22Rv1 (cell line): ENCODE measurements at regions not wholly inside any gene's neighbourhood (a gene's known extent, or its start where the extent isn't known, plus 50 kb on each side); places are given as distances from the start of the nearest gene placed in this dataset.
A peak's percentile ranks its signal among the peaks of the same experiment; 100 is the strongest.

Experiments
- H3K27ac ChIP-seq: fragments of 450-650 bp; 2 replicates; pipeline ENCODE4 v1.5.1; 2017
- ZFX ChIP-seq: fragments of 450-650 bp; IDR thresholded peaks from 2 replicates; pipeline ENCODE4 v1.6.1; 2017; ENCODE audit warnings: antibody characterized with exemption, borderline replicate concordance
- TF ChIP-seq, protein P1 (sequence below): fragments of 450-650 bp; IDR thresholded peaks from 2 replicates; pipeline ENCODE4 v1.5.1; 2017; ENCODE audit warnings: mild to moderate bottlenecking

DNA sequence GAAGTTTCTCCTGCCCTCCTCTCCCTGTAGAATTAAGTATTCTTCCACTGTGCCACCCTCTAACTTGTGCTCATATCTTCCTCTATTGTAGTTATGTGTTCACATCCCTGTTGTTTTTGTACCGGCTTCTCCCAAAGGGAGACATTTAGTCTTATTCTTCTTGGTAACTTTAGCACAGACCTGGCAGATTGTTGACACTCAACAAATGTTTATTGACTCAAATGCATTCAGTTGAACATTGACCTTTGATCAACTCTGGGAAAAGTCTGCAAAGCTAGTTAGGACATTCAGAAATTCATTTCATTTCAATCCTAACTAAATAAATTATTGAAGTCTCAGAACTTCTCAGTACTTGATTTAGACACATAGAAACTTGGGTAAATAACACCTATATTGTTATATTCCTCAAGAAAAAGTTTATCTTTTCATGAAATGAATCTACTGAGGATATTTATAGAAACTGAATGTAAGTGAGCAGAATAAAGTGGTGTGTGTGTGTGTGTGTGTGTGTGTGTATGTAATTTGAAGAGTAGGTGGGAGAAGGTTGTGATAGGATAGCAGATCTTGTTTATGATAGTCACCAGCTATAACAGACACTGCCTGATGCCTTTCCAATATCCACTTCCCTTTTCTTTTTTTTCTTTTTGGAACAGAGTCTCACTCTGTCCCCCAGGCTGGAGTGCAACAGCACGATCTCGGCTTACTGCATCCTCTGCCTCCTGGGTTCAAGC, 872.4 kb upstream of the CXADR start:
- H3K27ac ChIP-seq, result peak overlapping the region; percentile 71
- no peak for TF ChIP-seq ZFX
- TF ChIP-seq, protein P1, sequence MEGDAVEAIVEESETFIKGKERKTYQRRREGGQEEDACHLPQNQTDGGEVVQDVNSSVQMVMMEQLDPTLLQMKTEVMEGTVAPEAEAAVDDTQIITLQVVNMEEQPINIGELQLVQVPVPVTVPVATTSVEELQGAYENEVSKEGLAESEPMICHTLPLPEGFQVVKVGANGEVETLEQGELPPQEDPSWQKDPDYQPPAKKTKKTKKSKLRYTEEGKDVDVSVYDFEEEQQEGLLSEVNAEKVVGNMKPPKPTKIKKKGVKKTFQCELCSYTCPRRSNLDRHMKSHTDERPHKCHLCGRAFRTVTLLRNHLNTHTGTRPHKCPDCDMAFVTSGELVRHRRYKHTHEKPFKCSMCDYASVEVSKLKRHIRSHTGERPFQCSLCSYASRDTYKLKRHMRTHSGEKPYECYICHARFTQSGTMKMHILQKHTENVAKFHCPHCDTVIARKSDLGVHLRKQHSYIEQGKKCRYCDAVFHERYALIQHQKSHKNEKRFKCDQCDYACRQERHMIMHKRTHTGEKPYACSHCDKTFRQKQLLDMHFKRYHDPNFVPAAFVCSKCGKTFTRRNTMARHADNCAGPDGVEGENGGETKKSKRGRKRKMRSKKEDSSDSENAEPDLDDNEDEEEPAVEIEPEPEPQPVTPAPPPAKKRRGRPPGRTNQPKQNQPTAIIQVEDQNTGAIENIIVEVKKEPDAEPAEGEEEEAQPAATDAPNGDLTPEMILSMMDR, result no peak

GRCh38 chr21:16642353-16642752, 870.5 kb upstream of the CXADR start:
- no peak overlapping the region for H3K27ac ChIP-seq
- TF ChIP-seq ZFX, result no peak
- TF ChIP-seq, protein P1, result no peak

GRCh38 chr21:16644685-16645084, 868.2 kb upstream of the CXADR start:
- TF ChIP-seq, protein P1, result no peak
- TF ChIP-seq ZFX, result no peak
- no peak overlapping the region for H3K27ac ChIP-seq

DNA sequence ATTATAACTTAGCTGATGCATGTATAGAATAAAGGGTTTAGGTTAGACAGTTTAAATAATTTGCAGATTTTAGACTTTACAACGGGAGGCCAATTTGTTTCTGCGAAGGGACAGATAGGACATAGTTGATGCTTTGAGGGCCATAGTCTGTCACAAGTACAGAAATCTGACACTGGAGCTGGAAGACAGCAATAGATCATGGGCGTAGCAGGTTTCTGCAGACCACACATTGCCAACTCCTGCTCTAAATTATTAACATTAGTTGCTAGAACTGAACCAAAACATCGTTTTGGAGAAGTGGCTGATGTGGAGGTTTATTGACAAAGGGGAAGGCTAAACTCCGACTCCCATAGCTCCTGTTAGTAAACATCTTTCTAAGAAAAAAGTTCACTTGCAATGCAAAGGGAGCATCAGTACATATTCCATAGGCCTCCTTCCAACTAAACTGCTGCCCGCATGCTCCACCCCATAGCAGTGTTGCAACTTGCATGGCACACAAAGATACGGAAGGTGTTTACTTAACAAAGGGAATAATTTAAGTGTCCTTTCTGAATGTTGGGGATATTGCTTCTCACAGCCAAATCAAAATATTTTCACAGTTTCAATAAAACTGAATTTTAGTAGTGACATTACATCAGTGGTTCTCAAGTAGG, 862.0 kb upstream of the CXADR start:
- H3K27ac ChIP-seq, result no peak overlapping the region
- TF ChIP-seq ZFX, result no peak
- TF ChIP-seq, protein P1, result no peak

DNA sequence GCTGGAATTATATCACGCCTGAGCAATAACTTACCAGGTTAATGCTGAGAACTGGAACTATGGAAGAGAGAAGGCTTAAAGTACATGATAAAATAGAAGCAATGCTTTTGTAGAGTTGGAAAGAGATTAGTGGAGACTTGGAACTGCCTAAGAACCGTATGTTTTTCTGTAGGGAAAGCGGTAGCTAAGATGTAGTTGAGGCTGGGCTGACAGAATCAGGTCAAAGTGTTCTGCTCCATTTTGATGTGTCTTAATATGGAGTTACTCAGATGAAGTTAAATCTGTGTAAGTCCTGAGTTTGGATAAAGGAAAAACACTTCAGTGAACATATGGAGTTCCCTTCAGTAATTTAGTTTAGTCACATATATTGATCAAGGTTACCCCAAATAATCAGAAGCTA, 860.9 kb upstream of the CXADR start:
- no peak for TF ChIP-seq ZFX
- TF ChIP-seq, protein P1, result no peak
- no peak overlapping the region for H3K27ac ChIP-seq

- TF ChIP-seq ZFX, result no peak
- TF ChIP-seq, protein P1, result no peak
- H3K27ac ChIP-seq, result no peak overlapping the region
Measured at GRCh38 chr21:16663436-16663835, 849.4 kb upstream of the CXADR start.

DNA sequence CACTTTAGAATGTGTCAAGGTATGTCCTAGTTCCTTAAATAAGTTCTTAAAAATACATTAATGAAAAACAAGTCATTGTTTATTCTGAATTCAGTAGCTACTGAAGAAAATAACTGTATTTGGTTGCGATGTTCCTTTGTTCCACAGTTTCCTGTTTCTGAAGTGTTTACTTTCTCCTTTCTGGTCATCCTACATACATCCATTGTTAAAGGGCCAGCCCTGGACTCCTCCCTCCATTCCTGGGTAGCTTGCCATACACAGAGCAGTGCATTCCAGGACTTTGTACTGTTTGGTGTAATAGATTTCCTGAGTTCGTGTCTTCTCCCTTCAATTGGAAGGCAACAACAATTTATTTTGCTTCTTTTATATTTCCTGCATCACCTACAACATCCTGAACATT, 845.4 kb upstream of the CXADR start:
- no peak overlapping the region for H3K27ac ChIP-seq
- TF ChIP-seq, protein P1, result no peak
- no peak for TF ChIP-seq ZFX
